DOHH2 (cell line): ENCODE measurements at regions not wholly inside any gene's neighbourhood (a gene's known extent, or its start where the extent isn't known, plus 50 kb on each side); places are given as distances from the start of the nearest gene placed in this dataset.
"Not testable (repeated sequence)": the region's sequence is repeated elsewhere in the genome, so short reads cannot be mapped to it uniquely, and the experiment has no call there.

Source experiments
- H3F3A ChIP-seq: fragments of 200-600 bp; sonication (generic), shearing (Covaris generic); 2 replicates; pipeline ENCODE4 v1.6.0; 2016; ENCODE audit warnings: antibody characterized with exemption, mild to moderate bottlenecking; ENCODE audit not compliant: control insufficient read depth, insufficient read depth
- H3K27ac ChIP-seq: fragments of 200-600 bp; sonication (generic); 2 replicates; pipeline ENCODE4 v1.5.1; 2014; ENCODE audit warnings: low read depth, mild to moderate bottlenecking, low read length, moderate library complexity
- H3K27me3 ChIP-seq: fragments of 200-600 bp; sonication (generic); 2 replicates; pipeline ENCODE4 v1.6.1; 2014; ENCODE audit warnings: mild to moderate bottlenecking, low read length, mixed read lengths; ENCODE audit not compliant: control insufficient read depth
- H3K36me3 ChIP-seq: fragments of 200-600 bp; sonication (generic); 2 replicates; pipeline ENCODE4 v1.6.1; 2014; ENCODE audit warnings: mild to moderate bottlenecking, low read length, moderate library complexity, mixed read lengths; ENCODE audit not compliant: control insufficient read depth
- H3K4me1 ChIP-seq: fragments of 200-600 bp; sonication (generic); 2 replicates; pipeline ENCODE4 v1.6.1; 2014; ENCODE audit warnings: mild to moderate bottlenecking, low read length, mixed read lengths; ENCODE audit not compliant: control insufficient read depth
- H3K4me2 ChIP-seq: fragments of 200-600 bp; sonication (generic); 2 replicates; pipeline ENCODE4 v1.6.0; 2014; ENCODE audit warnings: mild to moderate bottlenecking, low read length, moderate library complexity
- H3K4me3 ChIP-seq: fragments of 200-600 bp; sonication (generic); 2 replicates; pipeline ENCODE4 v1.5.1; 2014; ENCODE audit warnings: mild to moderate bottlenecking, low read length, mixed read lengths
- H3K79me2 ChIP-seq: fragments of 200-600 bp; sonication (generic); 2 replicates; pipeline ENCODE4 v1.6.1; 2014; ENCODE audit warnings: mild to moderate bottlenecking, low read length, mixed read lengths; ENCODE audit not compliant: control insufficient read depth
- H3K9me2 ChIP-seq: fragments of 200-600 bp; sonication (generic); replicated peaks from 2 replicates; pipeline ENCODE4 v1.6.1; 2014; ENCODE audit warnings: mild to moderate bottlenecking, low read length, mixed read lengths; ENCODE audit not compliant: control insufficient read depth
- H3K9me3 ChIP-seq: fragments of 200-600 bp; sonication (generic); 2 replicates; pipeline ENCODE4 v1.6.1; 2014; ENCODE audit warnings: antibody characterized with exemption, low read length, mixed read lengths; ENCODE audit not compliant: control insufficient read depth, insufficient read depth
- H4K20me1 ChIP-seq: fragments of 200-600 bp; sonication (generic); 2 replicates; pipeline ENCODE4 v1.6.0; 2014; ENCODE audit warnings: low read depth, mild to moderate bottlenecking, antibody characterized with exemption, low read length, moderate library complexity; ENCODE audit not compliant: control insufficient read depth, insufficient read depth
- CTCF ChIP-seq: fragments of 200-600 bp; sonication (generic); IDR thresholded peaks from one replicate; pipeline ENCODE4 v1.5.1; 2014; ENCODE audit warnings: antibody characterized with exemption, mild to moderate bottlenecking, low read depth, low read length; ENCODE audit not compliant: poor library complexity, severe bottlenecking
- EZH2phosphoT487 ChIP-seq: fragments of 200-600 bp; sonication (generic); IDR thresholded peaks from 2 replicates; pipeline ENCODE4 v1.6.1; 2017; ENCODE audit warnings: borderline replicate concordance, mild to moderate bottlenecking, antibody characterized with exemption, low read length, moderate library complexity, mixed read lengths

- Histone ChIP-seq H3K4me3 (no peak overlapping the region), H3K9me3 (no peaks in the 10 kb centered on the region), H3F3A (no peaks in the 10 kb centered on the region), H3K9me2 (no peaks in the 10 kb centered on the region), H4K20me1 (no peaks in the 10 kb centered on the region), H3K4me2 (no peak overlapping the region), H3K79me2 (no peaks in the 10 kb centered on the region), H3K4me1 (no peaks in the 10 kb centered on the region), H3K27me3 (no peaks in the 10 kb centered on the region), H3K36me3 (no peaks in the 10 kb centered on the region), H3K27ac (no peak overlapping the region)
- TF ChIP-seq EZH2phosphoT487 (no peak), CTCF (no peak)
Measured at GRCh38 chrX:14303891-14304290, 225.4 kb upstream of the GLRA2 start.

GRCh38 chrX:14302561-14302960, 226.8 kb upstream of the GLRA2 start:
- not testable (repeated sequence) for H3K9me3 ChIP-seq, H3K27ac ChIP-seq, H3K4me3 ChIP-seq, H3K36me3 ChIP-seq, H3K27me3 ChIP-seq, H3F3A ChIP-seq, H3K9me2 ChIP-seq, H3K79me2 ChIP-seq, H3K4me2 ChIP-seq, H4K20me1 ChIP-seq, H3K4me1 ChIP-seq

GRCh38 chrX:14300376-14300775, 229.0 kb upstream of the GLRA2 start:
- Histone ChIP-seq H3K4me1 (no peaks in the 10 kb centered on the region), H3K27me3 (no peaks in the 10 kb centered on the region), H3K4me3 (no peak overlapping the region), H3K4me2 (no peak overlapping the region), H3F3A (no peaks in the 10 kb centered on the region), H3K9me3 (no peaks in the 10 kb centered on the region), H3K9me2 (no peaks in the 10 kb centered on the region), H3K36me3 (no peaks in the 10 kb centered on the region), H3K27ac (no peak overlapping the region), H4K20me1 (no peaks in the 10 kb centered on the region), H3K79me2 (no peaks in the 10 kb centered on the region)
- TF ChIP-seq CTCF, result no peak
- no peak for TF ChIP-seq EZH2phosphoT487

- H3K4me3 ChIP-seq, result no peak overlapping the region
- H3K79me2 ChIP-seq, result no peaks in the 10 kb centered on the region
- H3F3A ChIP-seq, result no peaks in the 10 kb centered on the region
- H3K9me3 ChIP-seq, result no peaks in the 10 kb centered on the region
- no peaks in the 10 kb centered on the region for H3K36me3 ChIP-seq
- TF ChIP-seq EZH2phosphoT487 (no peak), CTCF (no peak)
- no peak overlapping the region for H3K4me2 ChIP-seq
- H3K9me2 ChIP-seq, result no peaks in the 10 kb centered on the region
- H4K20me1 ChIP-seq, result no peaks in the 10 kb centered on the region
- no peaks in the 10 kb centered on the region for H3K4me1 ChIP-seq
- H3K27ac ChIP-seq, result no peak overlapping the region
- no peaks in the 10 kb centered on the region for H3K27me3 ChIP-seq
Measured at GRCh38 chrX:14295426-14295825, 233.9 kb upstream of the GLRA2 start.
